ENCODE measurements at regions not wholly inside any gene's neighbourhood (a gene's known extent, or its start where the extent isn't known, plus 50 kb on each side); places are given as distances from the start of the nearest gene placed in this dataset.

DNA sequence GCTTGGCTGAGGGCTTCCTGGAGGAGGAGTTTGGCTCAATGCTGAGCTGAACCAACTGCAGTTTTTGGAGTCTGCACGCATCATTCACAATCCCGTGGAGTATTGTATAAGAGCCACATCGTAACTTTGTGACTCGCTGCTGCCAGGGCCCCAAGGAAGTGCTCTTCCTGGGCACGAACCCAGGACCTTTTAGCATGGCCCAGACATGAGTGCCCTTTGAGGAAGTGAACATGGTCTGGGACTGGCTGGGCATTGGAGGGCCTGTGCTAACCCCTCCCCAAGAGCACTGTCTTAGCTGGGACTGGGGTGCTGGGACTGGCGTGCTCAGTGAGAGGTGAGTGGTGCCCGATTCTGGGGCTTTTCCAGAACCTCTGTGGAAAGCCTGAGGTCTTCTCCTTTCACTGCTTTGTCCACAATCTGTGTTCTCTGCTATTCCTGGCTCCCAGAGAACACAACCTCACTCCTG is 88.6 kb downstream of the LIPG start:
- TF ChIP-seq, protein P1, sequence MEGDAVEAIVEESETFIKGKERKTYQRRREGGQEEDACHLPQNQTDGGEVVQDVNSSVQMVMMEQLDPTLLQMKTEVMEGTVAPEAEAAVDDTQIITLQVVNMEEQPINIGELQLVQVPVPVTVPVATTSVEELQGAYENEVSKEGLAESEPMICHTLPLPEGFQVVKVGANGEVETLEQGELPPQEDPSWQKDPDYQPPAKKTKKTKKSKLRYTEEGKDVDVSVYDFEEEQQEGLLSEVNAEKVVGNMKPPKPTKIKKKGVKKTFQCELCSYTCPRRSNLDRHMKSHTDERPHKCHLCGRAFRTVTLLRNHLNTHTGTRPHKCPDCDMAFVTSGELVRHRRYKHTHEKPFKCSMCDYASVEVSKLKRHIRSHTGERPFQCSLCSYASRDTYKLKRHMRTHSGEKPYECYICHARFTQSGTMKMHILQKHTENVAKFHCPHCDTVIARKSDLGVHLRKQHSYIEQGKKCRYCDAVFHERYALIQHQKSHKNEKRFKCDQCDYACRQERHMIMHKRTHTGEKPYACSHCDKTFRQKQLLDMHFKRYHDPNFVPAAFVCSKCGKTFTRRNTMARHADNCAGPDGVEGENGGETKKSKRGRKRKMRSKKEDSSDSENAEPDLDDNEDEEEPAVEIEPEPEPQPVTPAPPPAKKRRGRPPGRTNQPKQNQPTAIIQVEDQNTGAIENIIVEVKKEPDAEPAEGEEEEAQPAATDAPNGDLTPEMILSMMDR (IDR thresholded peaks at IDR 0.05; ENCODE audit: borderline replicate concordance, extremely low read depth, low read length, poor library complexity, severe bottlenecking): no peak
- TF ChIP-seq EZH2 (IDR thresholded peaks at IDR 0.05; ENCODE audit: borderline replicate concordance, low read depth, low read length, severe bottlenecking): no peak
